WERI-Rb-1 (cell line): ENCODE measurements at regions not wholly inside any gene's neighbourhood (a gene's known extent, or its start where the extent isn't known, plus 50 kb on each side); places are given as distances from the start of the nearest gene placed in this dataset.

Experiments used
- DNase-seq: peaks from one replicate; pipeline ENCODE4 v3.0.0-alpha.2; 2020
- H3K27ac ChIP-seq: fragments of 250-450 bp; sonication (Bioruptor Pico); 2 replicates; pipeline ENCODE4 v1.5.1; 2020; ENCODE audit warnings: mild to moderate bottlenecking, moderate library complexity
- H3K27me3 ChIP-seq: fragments of 250-450 bp; sonication (Bioruptor Pico); 2 replicates; pipeline ENCODE4 v1.5.1; 2021; ENCODE audit warnings: mild to moderate bottlenecking, low read depth, moderate library complexity; ENCODE audit not compliant: insufficient read depth, severe bottlenecking
- H3K36me3 ChIP-seq: fragments of 250-450 bp; sonication (Bioruptor Pico); 2 replicates; pipeline ENCODE4 v1.5.1; 2020; ENCODE audit warnings: mild to moderate bottlenecking, moderate library complexity
- H3K4me3 ChIP-seq: 2 replicates; pipeline ENCODE4 v1.5.1; 2011; ENCODE audit warnings: low read depth, mild to moderate bottlenecking, control low read depth, low read length
- H3K9me3 ChIP-seq: fragments of 250-450 bp; sonication (Bioruptor Pico); 2 replicates; pipeline ENCODE4 v1.5.1; 2021; ENCODE audit warnings: mild to moderate bottlenecking, moderate library complexity; ENCODE audit not compliant: severe bottlenecking
- CTCF ChIP-seq: IDR thresholded peaks from 2 replicates; pipeline ENCODE4 v1.5.1; 2011; ENCODE audit warnings: low read depth, mild to moderate bottlenecking, control low read depth, inconsistent platforms, low read length

DNA sequence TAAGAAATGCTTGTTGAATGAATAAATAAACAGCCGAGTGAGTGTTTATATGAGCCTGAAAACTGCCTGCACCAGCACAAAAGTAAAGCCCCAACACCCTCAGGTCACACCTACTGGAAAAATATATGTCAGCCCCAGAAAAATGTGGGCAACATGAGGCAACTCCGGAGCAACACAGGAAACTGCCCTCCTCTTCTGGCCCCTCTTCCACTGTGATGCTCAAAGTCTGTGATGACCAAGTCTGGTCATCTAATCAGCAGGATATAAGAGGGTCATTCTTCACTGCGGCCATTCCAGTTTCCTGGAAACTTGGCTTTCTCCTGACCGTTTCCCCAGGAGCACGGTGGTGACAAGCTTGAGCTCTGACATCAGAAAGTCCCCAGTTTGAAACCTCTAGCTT lies 159.6 kb upstream of the PZP start:
- H3K27ac ChIP-seq = no peak overlapping the region
- no peak for TF ChIP-seq CTCF
- H3K9me3 ChIP-seq = no peaks in the 10 kb centered on the region
- no peak overlapping the region for H3K4me3 ChIP-seq
- H3K27me3 ChIP-seq = no peaks in the 10 kb centered on the region
- no peak for DNase-seq
- no peaks in the 10 kb centered on the region for H3K36me3 ChIP-seq

DNA sequence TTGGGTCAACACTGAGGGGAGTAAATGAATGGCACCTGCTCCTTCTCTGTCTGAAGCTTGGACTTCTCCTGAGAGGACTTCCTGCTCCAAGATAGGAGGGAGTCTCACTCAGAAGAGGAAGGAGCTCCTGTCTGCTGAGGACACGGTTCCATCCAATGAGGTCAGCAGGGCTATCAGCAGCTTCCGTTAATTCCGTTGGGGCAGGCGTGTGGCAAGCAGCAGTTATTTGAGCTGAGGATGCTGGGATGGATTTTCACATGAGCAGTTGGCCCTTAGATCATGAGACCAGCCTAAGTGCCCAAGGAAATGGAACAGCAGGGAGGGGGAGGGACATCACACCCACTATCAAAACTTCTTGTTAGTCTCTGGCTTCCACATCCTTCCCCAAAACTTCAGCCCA lies 159.0 kb upstream of the PZP start:
- H3K4me3 ChIP-seq = no peak overlapping the region
- TF ChIP-seq CTCF = no peak
- H3K9me3 ChIP-seq = no peaks in the 10 kb centered on the region
- no peaks in the 10 kb centered on the region for H3K27me3 ChIP-seq
- no peak overlapping the region for H3K27ac ChIP-seq
- DNase-seq = no peak
- no peaks in the 10 kb centered on the region for H3K36me3 ChIP-seq

DNA sequence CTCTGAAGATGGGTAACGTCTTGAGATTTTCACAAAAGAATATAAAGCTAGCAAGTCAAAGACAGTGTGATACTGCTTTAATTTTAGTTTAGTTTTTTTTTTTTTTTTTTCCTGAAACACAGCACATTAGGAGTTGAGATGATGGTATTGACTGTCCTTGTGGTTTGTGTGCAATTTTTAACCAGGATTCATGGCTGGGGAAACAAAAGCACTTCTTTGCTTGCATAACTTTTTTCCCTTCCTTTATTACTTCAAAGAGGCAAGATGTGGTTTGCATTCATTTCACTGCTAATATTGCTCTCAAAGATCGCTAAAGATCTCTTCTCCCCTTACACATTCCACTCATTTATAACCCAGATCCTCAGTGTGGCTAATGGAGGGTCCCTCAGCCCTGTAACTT lies 157.1 kb upstream of the PZP start:
- no peaks in the 10 kb centered on the region for H3K36me3 ChIP-seq
- H3K27me3 ChIP-seq = no peaks in the 10 kb centered on the region
- DNase-seq = no peak
- H3K4me3 ChIP-seq = no peak overlapping the region
- TF ChIP-seq CTCF = no peak
- no peak overlapping the region for H3K27ac ChIP-seq
- no peaks in the 10 kb centered on the region for H3K9me3 ChIP-seq

- Histone ChIP-seq H3K27me3 (no peaks in the 10 kb centered on the region), H3K9me3 (no peaks in the 10 kb centered on the region), H3K27ac (no peak overlapping the region), H3K4me3 (no peak overlapping the region), H3K36me3 (no peaks in the 10 kb centered on the region)
- DNase-seq = peak; percentile 12
- TF ChIP-seq CTCF = no peak
Observed at GRCh38 chr12:9364224-9365176, 156.3 kb upstream of the PZP start.

DNA sequence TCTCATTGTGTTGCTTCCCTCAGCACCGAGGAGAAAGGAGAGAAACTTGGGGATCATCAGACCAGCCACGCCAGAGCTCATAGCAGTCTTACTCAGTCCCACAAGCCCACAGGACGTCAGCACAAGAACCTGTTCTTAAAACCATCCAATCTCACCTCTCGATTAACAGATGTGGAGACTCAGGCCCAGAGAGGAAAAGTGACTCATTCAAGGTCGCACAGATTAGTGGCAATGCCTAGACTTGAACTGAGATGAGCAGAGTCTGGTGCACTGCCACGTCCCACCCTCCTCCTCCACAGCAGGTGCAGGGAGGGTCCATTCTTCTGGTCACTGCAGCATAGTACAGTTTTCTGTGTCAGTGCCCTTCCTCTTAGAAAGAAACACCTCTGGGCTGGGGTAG lies 154.9 kb upstream of the PZP start:
- no peak for TF ChIP-seq CTCF
- H3K9me3 ChIP-seq = no peaks in the 10 kb centered on the region
- DNase-seq = no peak
- no peaks in the 10 kb centered on the region for H3K36me3 ChIP-seq
- no peak overlapping the region for H3K27ac ChIP-seq
- no peaks in the 10 kb centered on the region for H3K27me3 ChIP-seq
- no peak overlapping the region for H3K4me3 ChIP-seq
